Endothelial cell of umbilical vein (primary cell): ENCODE measurements at regions not wholly inside any gene's neighbourhood (a gene's known extent, or its start where the extent isn't known, plus 50 kb on each side); places are given as distances from the start of the nearest gene placed in this dataset.

Source experiments
- BruUV-seq: library from RNA; stranded (reverse); fragments of 400-500 nt; replicated peaks from 2 replicates; lab custom pipeline; 2021; lab: Mats Ljungman, UMichigan
- CTCF ChIA-PET: fragments of 300-600, 350-600 bp; sonication (Branson Sonifier 250); formaldehyde crosslinking; loops from one replicate; lab custom pipeline; 2021; ENCODE audit warnings: antibody characterized with exemption, inconsistent platforms; lab: Charles Lee
- POLR2A ChIA-PET: fragments of 300-600, 350-600 bp; sonication (Branson Sonifier 250); formaldehyde crosslinking; loops from one replicate; lab custom pipeline; 2021; ENCODE audit warnings: antibody characterized with exemption, inconsistent platforms; lab: Charles Lee
- DNase-seq: peaks from one replicate; pipeline ENCODE4 v3.0.0-alpha.2; 2011; ENCODE audit warnings: low read depth, low spot score
- FAIRE-seq: peaks from 2 replicates; lab custom pipeline; 2011; peaks lifted over from hg19 to GRCh38; lab: Jason Lieb, UNC
- H2AFZ ChIP-seq: 2 replicates; pipeline ENCODE4 v1.6.0; 2012; ENCODE audit warnings: low read depth, low read length, control low read depth, inconsistent platforms
- H3K27ac ChIP-seq: 2 replicates; pipeline ENCODE4 v1.5.1; 2011; ENCODE audit warnings: low read depth, mild to moderate bottlenecking, control low read depth, low read length, moderate library complexity; ENCODE audit not compliant: insufficient read depth
- H3K27me3 ChIP-seq, 2 experiments: 2 replicates each; pipeline versions ENCODE4 v1.6.0 to v1.6.1; 2011; ENCODE audit warnings: low read length in 2 of 2, mixed read lengths in 1 of 2; ENCODE audit not compliant: control insufficient read depth in 2 of 2, insufficient read depth in 2 of 2
- H3K36me3 ChIP-seq, 2 experiments: 2 replicates in 1 of 2; 3 replicates in 1 of 2; pipeline ENCODE4 v1.5.1; 2011; ENCODE audit warnings: low read length in 2 of 2, mild to moderate bottlenecking in 1 of 2, moderate library complexity in 1 of 2; ENCODE audit not compliant: control insufficient read depth in 2 of 2, insufficient read depth in 2 of 2; ENCODE audit errors: extremely low read depth in 1 of 2
- H3K4me1 ChIP-seq: 3 replicates; pipeline ENCODE4 v1.5.1; 2011; ENCODE audit warnings: mild to moderate bottlenecking, low read length; ENCODE audit not compliant: control insufficient read depth, insufficient read depth; ENCODE audit errors: extremely low read depth
- H3K4me2 ChIP-seq: 2 replicates; pipeline ENCODE4 v1.6.1; 2011; ENCODE audit warnings: low read length, control low read depth, mixed read lengths; ENCODE audit not compliant: insufficient read depth
- H3K4me3 ChIP-seq, 3 experiments: fragments of 200-600 bp in 1 of 3; sonication (generic), shearing (Covaris generic) in 1 of 3; replicated peaks in 1 of 3; 2 replicates each; pipeline ENCODE4 v1.5.1; 2011 to 2016; ENCODE audit warnings: control low read depth in 3 of 3, low read length in 3 of 3, mild to moderate bottlenecking in 2 of 3, inconsistent platforms in 1 of 3, low read depth in 1 of 3, moderate library complexity in 1 of 3; ENCODE audit not compliant: insufficient read depth in 1 of 3
- H3K79me2 ChIP-seq: 2 replicates; pipeline ENCODE4 v1.6.0; 2012; ENCODE audit warnings: low read length, inconsistent platforms; ENCODE audit not compliant: control insufficient read depth, insufficient read depth
- H3K9ac ChIP-seq: replicated peaks from 2 replicates; pipeline ENCODE3; 2011; ENCODE audit warnings: low read length, control low read depth; ENCODE audit not compliant: insufficient read depth; ENCODE audit errors: extremely low read depth
- H3K9me1 ChIP-seq: replicated peaks from 3 replicates; pipeline ENCODE4 v1.6.0; 2011; ENCODE audit warnings: mild to moderate bottlenecking, low read length; ENCODE audit not compliant: control insufficient read depth, insufficient read depth; ENCODE audit errors: extremely low read depth
- H3K9me3 ChIP-seq: replicated peaks from 2 replicates; pipeline ENCODE4 v1.5.1; 2012; ENCODE audit warnings: low read length, inconsistent platforms; ENCODE audit not compliant: control insufficient read depth, insufficient read depth
- H4K20me1 ChIP-seq: replicated peaks from 2 replicates; pipeline ENCODE3; 2011; ENCODE audit warnings: mild to moderate bottlenecking, low read length; ENCODE audit not compliant: control insufficient read depth, insufficient read depth; ENCODE audit errors: extremely low read depth
- EZH2 ChIP-seq: IDR thresholded peaks from 2 replicates; pipeline ENCODE4 v1.6.1; 2012; ENCODE audit warnings: borderline replicate concordance, low read depth, mild to moderate bottlenecking, moderate library complexity, low read length, inconsistent platforms; ENCODE audit not compliant: severe bottlenecking
- FOS ChIP-seq: IDR thresholded peaks from 2 replicates; pipeline ENCODE4 v1.6.1; 2011; ENCODE audit warnings: mild to moderate bottlenecking, low read length, moderate library complexity, borderline replicate concordance; ENCODE audit not compliant: insufficient read depth
- GATA2 ChIP-seq: IDR thresholded peaks from 2 replicates; pipeline ENCODE4 v1.7.0; 2011; ENCODE audit warnings: low read depth, mild to moderate bottlenecking, moderate library complexity, mixed read lengths, low read length; ENCODE audit not compliant: insufficient read length, insufficient read depth
- JUN ChIP-seq: IDR thresholded peaks from 2 replicates; pipeline ENCODE4 v1.6.1; 2011; ENCODE audit warnings: borderline replicate concordance, low read depth; ENCODE audit not compliant: insufficient read length, insufficient read depth
- MYC ChIP-seq: IDR thresholded peaks from one replicate; pipeline ENCODE4 v1.6.1; 2011; ENCODE audit warnings: mild to moderate bottlenecking, low read depth, low read length
- POLR2A ChIP-seq: IDR thresholded peaks from 2 replicates; pipeline ENCODE4 v1.6.1; 2012; ENCODE audit warnings: low read depth, mild to moderate bottlenecking, control low read depth, low read length
- POLR2AphosphoS5 ChIP-seq: IDR thresholded peaks from 2 replicates; pipeline ENCODE4 v1.6.1; 2012; ENCODE audit warnings: low read depth, mild to moderate bottlenecking, control low read depth, low read length, moderate library complexity; ENCODE audit not compliant: insufficient read depth
- dilution Hi-C: fragments of 300-500 bp; cut with MboI; formaldehyde crosslinking; loops from one replicate; pipeline ENCODE4 v1.15.0; 2019; ENCODE audit warnings: low sequenced_read_pairs; ENCODE audit not compliant: extremely low pct_ligation_motif_present
- intact Hi-C: fragments of 100-400 bp; cut with micrococcal nuclease; formaldehyde crosslinking; loops from one replicate; pipeline ENCODE4 v1.10.0; 2022
- TF ChIP-seq, protein P1 (sequence below), 2 donors: IDR thresholded peaks; 1 replicate in 1 of 2; 2 replicates in 1 of 2; pipeline ENCODE4 v1.5.1; 2011; ENCODE audit warnings: low read length in 2 of 2, mild to moderate bottlenecking in 2 of 2, moderate library complexity in 2 of 2, control low read depth in 1 of 2, inconsistent platforms in 1 of 2, low read depth in 1 of 2; ENCODE audit not compliant: insufficient read depth in 1 of 2; ENCODE audit errors: extremely low read depth in 1 of 2
- TF ChIP-seq, protein P2 (sequence below): IDR thresholded peaks from 2 replicates; pipeline ENCODE4 v1.6.1; 2011; ENCODE audit not compliant: insufficient read depth, insufficient read length

GRCh38 chr15:70283511-70283910, 185.8 kb upstream of the TLE3 start:
- TF ChIP-seq POLR2AphosphoS5, result no peak
- TF ChIP-seq FOS, result no peak
- no peak for TF ChIP-seq MYC
- TF ChIP-seq EZH2, result no peak
- TF ChIP-seq GATA2, result no peak
- TF ChIP-seq, protein P1, sequence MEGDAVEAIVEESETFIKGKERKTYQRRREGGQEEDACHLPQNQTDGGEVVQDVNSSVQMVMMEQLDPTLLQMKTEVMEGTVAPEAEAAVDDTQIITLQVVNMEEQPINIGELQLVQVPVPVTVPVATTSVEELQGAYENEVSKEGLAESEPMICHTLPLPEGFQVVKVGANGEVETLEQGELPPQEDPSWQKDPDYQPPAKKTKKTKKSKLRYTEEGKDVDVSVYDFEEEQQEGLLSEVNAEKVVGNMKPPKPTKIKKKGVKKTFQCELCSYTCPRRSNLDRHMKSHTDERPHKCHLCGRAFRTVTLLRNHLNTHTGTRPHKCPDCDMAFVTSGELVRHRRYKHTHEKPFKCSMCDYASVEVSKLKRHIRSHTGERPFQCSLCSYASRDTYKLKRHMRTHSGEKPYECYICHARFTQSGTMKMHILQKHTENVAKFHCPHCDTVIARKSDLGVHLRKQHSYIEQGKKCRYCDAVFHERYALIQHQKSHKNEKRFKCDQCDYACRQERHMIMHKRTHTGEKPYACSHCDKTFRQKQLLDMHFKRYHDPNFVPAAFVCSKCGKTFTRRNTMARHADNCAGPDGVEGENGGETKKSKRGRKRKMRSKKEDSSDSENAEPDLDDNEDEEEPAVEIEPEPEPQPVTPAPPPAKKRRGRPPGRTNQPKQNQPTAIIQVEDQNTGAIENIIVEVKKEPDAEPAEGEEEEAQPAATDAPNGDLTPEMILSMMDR (IDR thresholded peaks at IDR 0.05; ENCODE audit: extremely low read depth in 1 of 2, insufficient read depth in 1 of 2, low read depth in 1 of 2, low read length in 2 of 2), result no peak
- TF ChIP-seq, protein P2, sequence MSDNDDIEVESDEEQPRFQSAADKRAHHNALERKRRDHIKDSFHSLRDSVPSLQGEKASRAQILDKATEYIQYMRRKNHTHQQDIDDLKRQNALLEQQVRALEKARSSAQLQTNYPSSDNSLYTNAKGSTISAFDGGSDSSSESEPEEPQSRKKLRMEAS, result no peak
- no peak for TF ChIP-seq JUN
- no peak for TF ChIP-seq POLR2A
- H3K79me2 ChIP-seq, result no peaks in the 10 kb centered on the region
- H3K4me1 ChIP-seq, result no peaks in the 10 kb centered on the region
- no peaks in the 10 kb centered on the region for H3K9me3 ChIP-seq
- DNase-seq, result no peak
- H3K9me1 ChIP-seq, result no peaks in the 10 kb centered on the region
- no peak overlapping the region for H3K4me3 ChIP-seq
- no peak overlapping the region for H2AFZ ChIP-seq
- dilution Hi-C loops (no loop called here), intact Hi-C loops (no loop called here)
- no peaks in the 10 kb centered on the region for H3K36me3 ChIP-seq
- no peak overlapping the region for H3K27ac ChIP-seq
- no peak overlapping the region for H3K9ac ChIP-seq
- no peaks in the 10 kb centered on the region for H3K27me3 ChIP-seq
- no peak overlapping the region for H3K4me2 ChIP-seq
- no TSS peak for BruUV-seq
- ChIA-PET POLR2A (no interaction called here), CTCF (no interaction called here)
- FAIRE-seq, result no peak
- no peaks in the 10 kb centered on the region for H4K20me1 ChIP-seq
